Endothelial cell of umbilical vein (primary cell): ENCODE measurements at regions not wholly inside any gene's neighbourhood (a gene's known extent, or its start where the extent isn't known, plus 50 kb on each side); places are given as distances from the start of the nearest gene placed in this dataset.

ENCODE experiments used
- EZH2 ChIP-seq: IDR thresholded peaks from 2 replicates; pipeline ENCODE4 v1.6.1; 2012; ENCODE audit warnings: borderline replicate concordance, low read depth, mild to moderate bottlenecking, moderate library complexity, low read length, inconsistent platforms; ENCODE audit not compliant: severe bottlenecking
- FOS ChIP-seq: IDR thresholded peaks from 2 replicates; pipeline ENCODE4 v1.6.1; 2011; ENCODE audit warnings: mild to moderate bottlenecking, low read length, moderate library complexity, borderline replicate concordance; ENCODE audit not compliant: insufficient read depth
- JUN ChIP-seq: IDR thresholded peaks from 2 replicates; pipeline ENCODE4 v1.6.1; 2011; ENCODE audit warnings: borderline replicate concordance, low read depth; ENCODE audit not compliant: insufficient read length, insufficient read depth
- POLR2A ChIP-seq: IDR thresholded peaks from 2 replicates; pipeline ENCODE4 v1.6.1; 2012; ENCODE audit warnings: low read depth, mild to moderate bottlenecking, control low read depth, low read length
- POLR2AphosphoS5 ChIP-seq: IDR thresholded peaks from 2 replicates; pipeline ENCODE4 v1.6.1; 2012; ENCODE audit warnings: low read depth, mild to moderate bottlenecking, control low read depth, low read length, moderate library complexity; ENCODE audit not compliant: insufficient read depth
- TF ChIP-seq, protein P1 (sequence below), 2 donors: IDR thresholded peaks; 1 replicate in 1 of 2; 2 replicates in 1 of 2; pipeline ENCODE4 v1.5.1; 2011; ENCODE audit warnings: low read length in 2 of 2, mild to moderate bottlenecking in 2 of 2, moderate library complexity in 2 of 2, control low read depth in 1 of 2, inconsistent platforms in 1 of 2, low read depth in 1 of 2; ENCODE audit not compliant: insufficient read depth in 1 of 2; ENCODE audit errors: extremely low read depth in 1 of 2

DNA sequence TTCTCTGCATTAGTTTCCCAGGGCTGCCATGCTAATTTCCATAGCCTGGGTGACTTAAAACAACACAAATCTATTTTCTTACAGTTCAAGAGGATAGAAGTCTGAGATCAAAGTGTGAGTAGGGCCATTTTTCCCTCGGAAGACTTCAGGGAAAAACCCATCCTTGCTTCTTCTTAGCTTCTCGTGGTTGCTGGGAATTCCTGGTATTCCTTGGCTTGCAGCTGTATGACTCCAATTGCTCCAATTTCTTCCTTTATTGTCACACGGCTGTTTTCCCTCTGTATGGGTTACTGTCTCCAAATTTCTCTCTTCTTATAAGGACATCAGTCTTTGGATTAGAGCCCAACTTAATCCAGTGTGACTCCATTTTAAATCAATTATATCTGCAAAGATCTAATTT lies 128.4 kb upstream of the JAG1 start:
- no peak for TF ChIP-seq POLR2A
- TF ChIP-seq, protein P1, sequence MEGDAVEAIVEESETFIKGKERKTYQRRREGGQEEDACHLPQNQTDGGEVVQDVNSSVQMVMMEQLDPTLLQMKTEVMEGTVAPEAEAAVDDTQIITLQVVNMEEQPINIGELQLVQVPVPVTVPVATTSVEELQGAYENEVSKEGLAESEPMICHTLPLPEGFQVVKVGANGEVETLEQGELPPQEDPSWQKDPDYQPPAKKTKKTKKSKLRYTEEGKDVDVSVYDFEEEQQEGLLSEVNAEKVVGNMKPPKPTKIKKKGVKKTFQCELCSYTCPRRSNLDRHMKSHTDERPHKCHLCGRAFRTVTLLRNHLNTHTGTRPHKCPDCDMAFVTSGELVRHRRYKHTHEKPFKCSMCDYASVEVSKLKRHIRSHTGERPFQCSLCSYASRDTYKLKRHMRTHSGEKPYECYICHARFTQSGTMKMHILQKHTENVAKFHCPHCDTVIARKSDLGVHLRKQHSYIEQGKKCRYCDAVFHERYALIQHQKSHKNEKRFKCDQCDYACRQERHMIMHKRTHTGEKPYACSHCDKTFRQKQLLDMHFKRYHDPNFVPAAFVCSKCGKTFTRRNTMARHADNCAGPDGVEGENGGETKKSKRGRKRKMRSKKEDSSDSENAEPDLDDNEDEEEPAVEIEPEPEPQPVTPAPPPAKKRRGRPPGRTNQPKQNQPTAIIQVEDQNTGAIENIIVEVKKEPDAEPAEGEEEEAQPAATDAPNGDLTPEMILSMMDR (IDR thresholded peaks at IDR 0.05; ENCODE audit: extremely low read depth in 1 of 2, insufficient read depth in 1 of 2, low read depth in 1 of 2, low read length in 2 of 2), result no peak
- no peak for TF ChIP-seq FOS
- TF ChIP-seq EZH2, result no peak
- TF ChIP-seq JUN, result no peak
- no peak for TF ChIP-seq POLR2AphosphoS5
